IPS DF 19.7 (cell line): ENCODE measurements at regions not wholly inside any gene's neighbourhood (a gene's known extent, or its start where the extent isn't known, plus 50 kb on each side); places are given as distances from the start of the nearest gene placed in this dataset.

ENCODE experiments used
- DNase-seq: peaks from one replicate; pipeline ENCODE4 v3.0.0-alpha.2; 2013; ENCODE audit warnings: low read depth, low spot score

DNA sequence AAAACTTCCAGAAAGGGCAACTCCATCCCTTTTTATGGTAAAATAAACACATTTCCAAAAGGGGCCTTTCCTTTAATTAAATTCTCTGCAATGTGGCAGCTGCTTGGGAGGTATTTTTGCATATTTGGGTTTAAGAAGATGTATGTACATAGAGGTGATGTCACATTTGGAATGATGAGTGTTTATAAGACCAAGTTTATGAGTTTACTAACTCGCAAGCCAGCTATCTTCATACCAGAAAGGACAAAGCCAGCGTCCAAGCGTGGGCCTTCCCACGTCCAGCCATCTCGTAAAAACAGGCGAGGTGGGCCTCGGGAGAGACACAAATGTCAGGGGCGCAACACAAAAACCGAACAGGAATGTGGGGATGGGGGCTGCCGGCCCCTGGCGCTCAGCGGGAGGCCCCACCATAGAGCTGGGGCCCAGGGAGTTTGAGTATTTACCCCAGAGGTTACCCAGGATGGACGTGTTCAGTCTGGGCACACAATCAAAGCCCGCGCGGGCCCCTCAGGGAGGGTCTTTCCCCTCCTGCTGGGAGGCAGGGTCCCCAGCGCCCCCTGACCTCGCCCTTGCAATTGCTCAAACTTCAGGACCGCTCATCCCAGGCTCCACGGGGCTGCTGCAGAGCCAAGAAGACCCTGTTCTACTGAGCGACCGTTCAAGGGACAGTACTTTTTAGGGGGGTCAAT is 137.3 kb downstream of the TWIST2 start:
- no peak for DNase-seq

GRCh38 chr2:238985931-238986446 is 138.1 kb downstream of the TWIST2 start:
- no peak for DNase-seq

DNA sequence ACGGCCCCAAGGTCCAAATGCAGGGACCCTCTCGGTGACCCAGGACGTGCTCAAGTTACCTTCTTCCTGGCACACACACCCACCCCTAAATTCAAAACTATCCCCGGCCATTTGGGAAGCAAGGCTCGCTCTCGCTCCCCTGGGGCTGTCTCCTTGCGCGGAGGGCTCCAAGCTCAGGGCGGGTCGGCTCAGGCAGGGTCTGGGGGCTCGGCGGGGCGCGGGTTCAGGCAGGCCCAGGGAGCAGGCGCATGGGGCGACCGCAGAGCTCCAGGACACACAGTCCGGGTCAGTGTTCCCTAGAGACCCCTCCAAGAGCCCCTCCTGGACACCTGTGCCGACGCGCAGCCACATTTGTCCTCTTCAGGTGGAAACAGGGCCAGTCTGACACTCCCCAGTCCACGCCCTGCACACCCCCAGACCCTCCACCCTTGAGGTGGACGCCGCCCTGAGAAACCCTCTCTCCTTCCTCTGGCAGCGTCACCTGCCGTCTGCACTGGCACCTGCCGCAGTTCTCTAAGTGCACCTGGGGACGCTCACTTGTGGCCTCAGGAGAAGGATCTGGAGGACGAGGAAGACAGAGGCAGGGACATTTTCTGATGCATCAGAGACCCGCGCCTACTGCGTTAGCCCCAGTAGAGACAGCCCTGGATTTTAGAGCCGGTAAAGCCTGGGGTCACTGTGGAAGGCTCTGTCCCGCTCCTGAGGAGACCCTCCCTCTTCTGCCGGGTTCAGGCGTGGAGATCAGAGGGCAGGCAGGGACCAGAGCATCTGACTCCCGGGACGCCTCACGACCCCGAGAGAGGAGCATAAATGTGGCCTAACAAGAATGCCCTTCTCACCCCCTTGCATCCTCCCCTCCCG is 138.8 kb downstream of the TWIST2 start:
- no peak for DNase-seq

DNA sequence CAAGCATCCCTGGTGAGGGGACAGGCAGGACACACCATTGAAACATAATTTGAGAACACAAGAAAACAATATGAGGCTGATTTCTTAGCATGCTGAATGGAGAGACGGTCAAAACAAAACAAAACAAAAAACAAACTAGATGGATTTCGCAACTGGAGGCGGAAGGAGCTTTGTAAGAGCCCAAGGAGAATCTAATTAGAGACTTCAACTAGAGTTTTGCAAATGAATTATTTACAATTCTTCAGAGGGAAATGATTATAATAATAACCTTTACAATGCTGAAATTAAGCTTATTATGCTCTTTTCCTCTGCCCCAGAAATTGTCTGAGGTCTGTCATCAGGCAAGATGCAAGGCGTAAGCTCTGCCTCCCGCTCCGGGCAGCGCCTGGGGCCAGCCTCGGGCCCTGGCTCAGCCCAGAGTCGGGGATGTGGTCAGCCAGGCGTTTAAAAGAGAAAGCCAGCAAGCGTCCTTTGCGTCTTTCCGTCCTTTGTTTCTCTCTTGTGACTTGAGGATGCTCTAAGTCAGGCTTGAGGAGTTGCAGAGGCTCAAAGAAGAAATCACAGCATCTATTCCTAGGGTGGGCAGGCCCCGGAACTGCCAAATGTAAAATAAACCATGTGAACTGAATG is 139.6 kb downstream of the TWIST2 start:
- DNase-seq = no peak

GRCh38 chr2:238988105-238988504 is 140.2 kb downstream of the TWIST2 start:
- DNase-seq = no peak

DNA sequence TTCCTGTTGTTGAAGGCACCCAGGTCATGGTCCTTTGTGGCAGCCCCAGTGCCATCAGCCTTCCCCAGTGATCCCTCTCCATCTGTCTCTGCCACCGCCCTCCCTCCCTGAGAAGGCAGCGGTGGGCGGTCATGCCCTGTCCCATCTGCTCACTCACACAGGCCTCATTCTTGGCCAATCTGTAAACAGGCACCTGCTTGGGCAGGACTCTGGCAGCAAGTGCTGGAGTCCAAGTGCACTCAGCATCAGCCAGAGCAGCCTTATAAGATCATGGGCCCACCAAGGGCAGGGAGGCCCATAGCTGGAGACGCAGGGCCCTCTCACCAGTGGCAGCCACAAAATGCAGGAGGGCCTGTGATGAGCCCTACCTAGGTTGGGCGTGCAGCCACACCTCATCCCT is 140.9 kb downstream of the TWIST2 start:
- DNase-seq = no peak

- no peak for DNase-seq
Observed at GRCh38 chr2:238989484-238989883, 141.6 kb downstream of the TWIST2 start.

- no peak for DNase-seq
Observed at GRCh38 chr2:238994432-238994831, 146.5 kb downstream of the TWIST2 start.

- no peak for DNase-seq
Observed at GRCh38 chr2:238994876-238995275, 147.0 kb downstream of the TWIST2 start.

DNA sequence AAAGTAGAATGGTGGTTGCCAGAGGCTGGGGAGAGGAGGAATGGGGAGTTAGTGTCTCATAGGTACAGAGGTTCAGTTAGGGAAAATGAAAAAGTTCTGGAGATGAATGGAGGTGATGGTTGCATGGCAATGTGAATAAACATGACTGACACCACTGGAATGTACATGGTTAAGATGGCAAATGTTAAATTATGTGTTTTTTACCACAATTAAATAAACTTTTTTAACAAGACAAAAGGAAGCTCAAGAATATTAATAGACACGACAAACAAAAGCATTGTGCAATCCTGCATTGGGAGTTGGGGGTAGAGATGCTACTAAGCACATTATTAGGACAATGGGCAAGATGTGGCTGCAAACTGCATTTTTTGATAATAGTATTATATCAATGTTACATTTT is 147.7 kb downstream of the TWIST2 start:
- no peak for DNase-seq

DNA sequence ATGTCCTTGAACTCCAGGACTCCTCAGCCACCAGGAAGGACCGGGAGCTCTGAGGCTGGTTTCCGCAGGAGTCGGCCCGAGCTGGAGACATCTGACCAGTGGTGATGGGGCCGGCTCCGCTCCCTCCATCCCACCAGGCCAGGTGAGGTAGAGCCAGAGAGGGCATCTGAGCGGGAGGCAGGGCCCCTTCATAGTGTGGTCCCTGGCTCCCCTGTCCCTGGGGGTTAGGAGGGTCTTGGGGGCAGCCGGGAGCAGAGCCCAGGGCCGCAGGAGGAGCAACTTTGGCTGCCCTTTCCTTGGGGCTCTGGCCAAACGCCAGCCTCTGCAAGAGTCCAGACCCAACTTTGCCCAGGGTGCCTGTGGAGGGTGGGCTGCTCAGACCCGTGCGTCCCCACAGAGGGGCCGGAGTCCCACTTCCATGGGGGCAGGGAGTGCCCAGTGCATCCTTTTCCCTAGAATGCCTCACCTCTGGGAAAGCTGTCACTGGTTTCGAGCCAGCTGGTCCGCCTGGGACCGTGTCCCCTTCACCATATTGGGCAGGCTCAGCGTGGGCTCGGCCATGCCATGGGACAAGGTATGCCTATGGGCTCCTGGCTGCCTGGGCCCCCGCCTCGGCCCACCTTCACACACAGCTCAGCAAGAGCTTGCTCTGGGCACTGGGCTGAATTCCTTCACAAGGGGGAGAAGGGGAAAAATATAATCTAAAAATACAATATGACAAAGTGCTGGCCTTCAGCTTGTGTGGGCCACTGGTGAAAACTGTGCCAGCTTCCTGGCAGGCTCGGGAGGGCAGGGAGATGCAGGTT is 148.6 kb downstream of the TWIST2 start:
- no peak for DNase-seq

DNA sequence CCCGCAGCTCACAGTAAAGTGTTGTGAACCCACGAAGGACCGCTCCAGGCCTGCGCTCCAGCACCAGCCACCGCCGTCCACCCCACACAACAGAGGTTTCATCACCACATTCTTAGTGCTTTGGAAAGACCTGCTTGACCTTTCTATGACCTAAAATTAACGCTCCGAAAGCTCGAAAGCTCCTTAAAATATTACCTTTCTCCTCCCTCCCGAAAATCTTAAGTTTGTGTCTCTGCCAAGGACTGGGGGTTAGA is 149.2 kb downstream of the TWIST2 start:
- DNase-seq = no peak

GRCh38 chr2:238997684-238998083 is 149.8 kb downstream of the TWIST2 start:
- no peak for DNase-seq
